ENCODE measurements at regions not wholly inside any gene's neighbourhood (a gene's known extent, or its start where the extent isn't known, plus 50 kb on each side); places are given as distances from the start of the nearest gene placed in this dataset.
A peak's percentile ranks its signal among the peaks of the same experiment; 100 is the strongest.
"Not testable (repeated sequence)": the region's sequence is repeated elsewhere in the genome, so short reads cannot be mapped to it uniquely, and the experiment has no call there.

GRCh38 chr3:145899241-145899640, 261.7 kb downstream of the PLOD2 start:
- peak; percentile 89 for DNase-seq

GRCh38 chr3:145900056-145900829, 260.7 kb downstream of the PLOD2 start:
- peak; percentile 94 for DNase-seq

- DNase-seq = no peak
Observed at GRCh38 chr3:145902166-145902565, 258.8 kb downstream of the PLOD2 start.

GRCh38 chr3:145903472-145904013, 257.4 kb downstream of the PLOD2 start:
- no peak for DNase-seq

- no peak for DNase-seq
Observed at GRCh38 chr3:145904138-145904537, 256.8 kb downstream of the PLOD2 start.

GRCh38 chr3:145906301-145906700, 254.7 kb downstream of the PLOD2 start:
- peak; percentile 52 for DNase-seq

- DNase-seq = peak; percentile 42
Observed at GRCh38 chr3:145906755-145907154, 254.2 kb downstream of the PLOD2 start.

- DNase-seq = no peak
Observed at GRCh38 chr3:145911016-145911415, 250.0 kb downstream of the PLOD2 start.

GRCh38 chr3:145915787-145916186, 245.2 kb downstream of the PLOD2 start:
- DNase-seq = no peak

GRCh38 chr3:145927736-145928135, 233.2 kb downstream of the PLOD2 start:
- DNase-seq = not testable (repeated sequence)

GRCh38 chr3:145936971-145937370, 224.0 kb downstream of the PLOD2 start:
- DNase-seq = no peak

- peak; percentile 9 for DNase-seq
Observed at GRCh38 chr3:145939431-145939830, 221.6 kb downstream of the PLOD2 start.

GRCh38 chr3:145942052-145942451, 218.9 kb downstream of the PLOD2 start:
- no peak for DNase-seq

- peak; percentile 11 for DNase-seq
Observed at GRCh38 chr3:145943952-145944351, 217.0 kb downstream of the PLOD2 start.

- DNase-seq = no peak
Observed at GRCh38 chr3:145951441-145951840, 209.5 kb downstream of the PLOD2 start.

GRCh38 chr3:145952536-145952935, 208.4 kb downstream of the PLOD2 start:
- peak; percentile 4 for DNase-seq

- no peak for DNase-seq
Observed at GRCh38 chr3:145953316-145953715, 207.7 kb downstream of the PLOD2 start.

- no peak for DNase-seq
Observed at GRCh38 chr3:145959457-145960088, 201.4 kb downstream of the PLOD2 start.

GRCh38 chr3:145963111-145963510, 197.9 kb downstream of the PLOD2 start:
- no peak for DNase-seq

GRCh38 chr3:145967043-145967442, 193.9 kb downstream of the PLOD2 start:
- no peak for DNase-seq

- no peak for DNase-seq
Observed at GRCh38 chr3:145971186-145971585, 189.8 kb downstream of the PLOD2 start.

- DNase-seq = no peak
Observed at GRCh38 chr3:145972851-145973250, 188.1 kb downstream of the PLOD2 start.

- no peak for DNase-seq
Observed at GRCh38 chr3:145981056-145981455, 179.9 kb downstream of the PLOD2 start.

- no peak for DNase-seq
Observed at GRCh38 chr3:145983101-145983500, 177.9 kb downstream of the PLOD2 start.
